GM12874 (cell line): ENCODE measurements at regions not wholly inside any gene's neighbourhood (a gene's known extent, or its start where the extent isn't known, plus 50 kb on each side); places are given as distances from the start of the nearest gene placed in this dataset.

Experiments used
- TF ChIP-seq, protein P1 (sequence below): IDR thresholded peaks from 2 replicates; pipeline ENCODE4 v1.5.1; 2011; ENCODE audit warnings: low read depth, mild to moderate bottlenecking, control low read depth, low read length, moderate library complexity; ENCODE audit not compliant: insufficient read depth

DNA sequence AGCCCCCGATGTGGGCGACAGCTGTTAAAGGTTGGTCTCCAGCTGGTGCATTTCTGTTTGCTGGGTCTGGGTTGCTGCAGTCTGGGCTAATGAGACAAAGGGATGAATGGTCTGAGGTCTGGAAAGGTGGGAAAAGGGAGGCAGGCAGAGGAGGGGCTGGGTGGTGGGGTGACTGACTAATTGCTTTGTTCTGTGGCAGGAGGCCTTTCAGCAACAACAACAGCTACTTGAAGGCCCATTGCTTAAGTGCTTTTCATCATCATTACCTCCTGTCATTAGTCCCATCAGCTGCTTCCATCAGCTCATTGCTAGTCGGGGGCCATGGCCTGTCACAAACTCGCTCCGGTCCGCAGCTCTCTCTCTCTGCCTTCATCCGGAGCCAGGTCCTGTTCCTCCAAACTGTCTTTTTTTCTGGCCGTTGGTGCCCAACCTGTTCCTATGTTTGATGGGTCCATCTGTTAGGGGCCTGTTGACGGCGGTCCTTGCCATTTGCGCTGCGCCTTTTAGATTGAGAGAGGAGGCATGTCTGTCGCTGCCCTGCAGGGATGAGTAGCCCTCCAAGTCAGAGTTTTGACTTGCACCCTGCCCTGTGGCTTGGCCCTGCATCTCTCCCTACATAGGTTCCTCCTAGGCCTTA is 105.6 kb upstream of the PLXNA2 start:
- TF ChIP-seq, protein P1, sequence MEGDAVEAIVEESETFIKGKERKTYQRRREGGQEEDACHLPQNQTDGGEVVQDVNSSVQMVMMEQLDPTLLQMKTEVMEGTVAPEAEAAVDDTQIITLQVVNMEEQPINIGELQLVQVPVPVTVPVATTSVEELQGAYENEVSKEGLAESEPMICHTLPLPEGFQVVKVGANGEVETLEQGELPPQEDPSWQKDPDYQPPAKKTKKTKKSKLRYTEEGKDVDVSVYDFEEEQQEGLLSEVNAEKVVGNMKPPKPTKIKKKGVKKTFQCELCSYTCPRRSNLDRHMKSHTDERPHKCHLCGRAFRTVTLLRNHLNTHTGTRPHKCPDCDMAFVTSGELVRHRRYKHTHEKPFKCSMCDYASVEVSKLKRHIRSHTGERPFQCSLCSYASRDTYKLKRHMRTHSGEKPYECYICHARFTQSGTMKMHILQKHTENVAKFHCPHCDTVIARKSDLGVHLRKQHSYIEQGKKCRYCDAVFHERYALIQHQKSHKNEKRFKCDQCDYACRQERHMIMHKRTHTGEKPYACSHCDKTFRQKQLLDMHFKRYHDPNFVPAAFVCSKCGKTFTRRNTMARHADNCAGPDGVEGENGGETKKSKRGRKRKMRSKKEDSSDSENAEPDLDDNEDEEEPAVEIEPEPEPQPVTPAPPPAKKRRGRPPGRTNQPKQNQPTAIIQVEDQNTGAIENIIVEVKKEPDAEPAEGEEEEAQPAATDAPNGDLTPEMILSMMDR = no peak

DNA sequence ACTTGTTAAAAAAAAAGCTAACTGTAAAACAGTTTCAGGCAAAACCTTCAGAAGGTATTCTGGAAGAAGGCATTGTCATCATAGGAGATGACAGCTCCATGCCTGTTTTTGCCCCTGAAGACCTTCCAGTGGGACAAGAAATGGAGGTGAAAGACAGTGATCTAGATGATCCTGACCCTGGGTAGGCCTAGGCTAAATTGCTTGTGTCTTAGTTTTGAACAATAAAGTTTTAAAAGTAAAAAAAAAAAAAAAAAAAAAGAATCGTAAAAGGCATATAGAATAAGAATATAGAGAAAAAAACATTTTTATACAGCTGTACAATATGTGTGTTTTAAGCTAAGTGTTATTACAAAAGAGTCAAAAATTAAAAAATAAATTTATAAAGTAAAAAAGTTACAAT is 106.6 kb upstream of the PLXNA2 start:
- TF ChIP-seq, protein P1 = no peak

DNA sequence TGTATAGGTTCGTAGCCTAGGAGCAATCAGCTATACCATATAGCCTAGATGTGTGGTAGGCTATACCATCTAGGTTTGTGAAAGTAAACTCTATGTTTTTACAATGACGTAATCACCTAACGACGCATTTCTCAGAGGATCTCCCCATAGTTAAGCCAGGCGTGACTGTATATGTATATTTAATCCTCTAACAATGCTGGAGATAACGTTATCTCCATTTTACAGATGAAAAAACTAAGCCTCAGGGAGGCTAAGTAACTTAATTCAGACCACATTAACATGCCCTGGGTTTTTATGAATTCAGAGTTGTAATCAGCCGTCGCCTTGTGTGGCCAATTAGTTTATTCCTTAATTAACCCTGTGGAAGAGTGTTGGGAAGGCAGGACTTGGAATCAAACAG is 107.7 kb upstream of the PLXNA2 start:
- TF ChIP-seq, protein P1 = no peak

DNA sequence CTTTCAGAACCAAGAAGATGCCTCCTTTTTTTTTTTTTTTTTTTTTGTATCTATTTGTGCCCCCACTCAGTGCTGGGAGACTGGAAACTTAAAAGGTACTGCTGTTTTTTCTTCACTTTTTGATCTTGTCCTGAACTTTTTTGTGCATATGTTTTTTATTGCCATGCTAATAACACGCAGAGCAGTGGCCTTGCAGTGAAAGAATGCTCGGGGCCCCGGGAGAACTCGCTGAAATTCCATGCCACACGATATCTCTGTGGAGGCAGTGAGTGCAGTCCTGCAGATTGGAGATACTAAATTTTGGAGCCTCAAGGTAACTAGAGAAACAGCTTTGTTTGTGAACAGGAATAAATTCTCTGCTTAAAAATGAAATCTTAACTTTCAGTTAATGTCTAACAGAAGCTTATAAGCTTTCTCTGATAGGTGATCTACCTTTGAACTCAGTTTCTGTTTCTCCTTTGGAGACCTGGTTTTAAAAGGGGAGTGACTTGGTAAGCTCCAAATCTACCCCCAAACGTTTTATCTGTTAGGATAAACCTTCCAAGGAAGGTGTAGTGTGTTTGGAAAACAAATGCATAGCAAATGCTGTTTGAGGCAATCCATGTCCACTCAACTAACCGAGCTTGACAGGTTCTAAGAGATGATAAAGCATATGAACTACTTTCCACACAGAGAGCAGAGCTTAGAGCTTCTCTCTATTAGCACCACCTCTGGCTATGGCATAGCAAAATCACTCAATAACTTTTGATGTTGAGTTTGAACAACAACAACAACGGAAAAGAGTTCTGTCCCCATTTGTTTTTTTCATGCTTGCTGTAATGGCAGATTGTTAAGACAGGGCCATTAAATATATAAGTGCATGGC is 113.7 kb upstream of the PLXNA2 start:
- TF ChIP-seq, protein P1 = no peak

DNA sequence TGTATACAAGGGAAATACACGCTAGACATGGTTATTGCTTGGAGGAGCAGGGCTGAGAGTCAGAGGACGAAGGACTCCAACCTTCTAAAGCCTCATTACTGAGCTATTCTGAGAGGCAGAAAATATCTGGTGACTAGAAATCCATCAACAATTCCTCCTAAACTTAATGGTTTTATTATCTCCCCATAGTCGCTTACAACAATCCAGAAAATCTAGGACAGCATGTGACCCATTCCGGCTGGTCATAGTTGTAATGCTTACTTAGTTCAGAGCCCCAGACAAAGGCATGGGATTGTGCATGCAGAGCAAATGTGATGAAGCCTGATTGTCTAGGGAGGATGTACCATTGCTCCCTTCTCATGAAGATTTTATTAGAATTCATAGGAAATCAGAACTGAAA is 114.5 kb upstream of the PLXNA2 start:
- TF ChIP-seq, protein P1 = no peak

DNA sequence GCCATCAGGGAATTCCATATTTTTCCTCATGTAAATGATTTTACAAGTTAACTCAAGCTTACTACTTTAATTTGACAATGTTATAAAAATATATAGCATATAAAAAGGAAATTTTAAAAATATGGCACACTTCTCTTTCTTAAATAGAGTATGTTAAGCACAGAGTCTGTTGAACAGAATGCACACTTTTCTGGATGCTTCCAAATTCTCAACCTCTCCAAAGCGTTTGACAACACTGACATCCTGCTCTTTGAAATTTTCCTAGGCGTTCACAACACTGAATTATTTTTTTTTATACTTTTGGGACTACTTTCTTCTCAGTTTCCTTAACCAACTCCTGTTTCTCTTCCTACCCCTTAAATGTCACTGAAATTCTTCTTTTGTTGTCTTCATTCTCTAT is 117.8 kb upstream of the PLXNA2 start:
- TF ChIP-seq, protein P1 = no peak

DNA sequence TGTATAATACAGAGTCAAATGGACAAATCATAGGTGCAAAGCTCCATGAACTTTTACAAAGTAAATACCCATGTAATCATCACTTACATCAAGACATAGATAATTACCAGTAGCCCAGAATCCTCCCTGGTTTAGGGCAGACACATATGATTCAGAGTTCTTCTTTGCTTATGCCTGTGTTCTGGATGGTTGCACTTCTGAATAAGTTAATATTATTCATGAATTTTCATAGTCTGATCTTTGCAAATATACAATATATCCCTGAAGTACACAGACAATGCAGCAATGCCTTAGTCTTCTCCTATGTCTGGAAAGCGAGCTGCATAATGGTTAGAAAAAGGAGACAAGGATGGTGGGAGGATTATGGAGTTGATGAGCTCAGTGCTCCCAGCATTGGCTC is 122.4 kb upstream of the PLXNA2 start:
- TF ChIP-seq, protein P1 = no peak
